PC-3 (cell line): ENCODE measurements at regions not wholly inside any gene's neighbourhood (a gene's known extent, or its start where the extent isn't known, plus 50 kb on each side); places are given as distances from the start of the nearest gene placed in this dataset.

ENCODE experiments used
- EZH2 ChIP-seq: fragments of 300-600 bp; sonication (generic); IDR thresholded peaks from one replicate; pipeline ENCODE4 v1.6.1; 2017; ENCODE audit warnings: antibody characterized with exemption, mild to moderate bottlenecking, low read length; ENCODE audit not compliant: unreplicated experiment
- EZH2phosphoT487 ChIP-seq: fragments of 300-600 bp; sonication (generic); IDR thresholded peaks from 2 replicates; pipeline ENCODE4 v1.6.1; 2018; ENCODE audit warnings: mild to moderate bottlenecking, antibody characterized with exemption, low read length, borderline replicate concordance
- TF ChIP-seq, protein P1 (sequence below): fragments of 300-600 bp; sonication (generic); conservative IDR thresholded peaks from 2 replicates; pipeline ENCODE4 v1.5.1; 2017; ENCODE audit warnings: antibody characterized with exemption, low read depth, mild to moderate bottlenecking, low read length

DNA sequence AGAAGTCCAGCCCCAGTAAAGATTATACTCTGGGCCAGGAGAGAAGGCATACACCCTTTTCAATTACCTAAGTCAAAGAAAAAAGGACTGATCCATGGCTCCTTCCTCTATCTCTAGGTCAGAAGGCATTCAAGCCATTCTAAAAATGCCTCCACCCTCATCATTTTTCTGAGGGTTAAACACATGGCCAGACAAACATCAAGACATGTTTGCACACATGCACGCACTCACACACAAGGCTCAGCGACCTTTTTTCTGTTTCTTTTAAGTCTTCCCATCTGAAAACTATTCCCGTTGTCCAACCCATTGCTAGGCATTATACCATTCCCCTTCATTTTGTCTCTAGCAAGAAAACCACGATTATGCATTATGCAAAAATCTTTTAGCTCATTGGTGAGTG is 126.6 kb downstream of the EN1 start:
- TF ChIP-seq, protein P1, sequence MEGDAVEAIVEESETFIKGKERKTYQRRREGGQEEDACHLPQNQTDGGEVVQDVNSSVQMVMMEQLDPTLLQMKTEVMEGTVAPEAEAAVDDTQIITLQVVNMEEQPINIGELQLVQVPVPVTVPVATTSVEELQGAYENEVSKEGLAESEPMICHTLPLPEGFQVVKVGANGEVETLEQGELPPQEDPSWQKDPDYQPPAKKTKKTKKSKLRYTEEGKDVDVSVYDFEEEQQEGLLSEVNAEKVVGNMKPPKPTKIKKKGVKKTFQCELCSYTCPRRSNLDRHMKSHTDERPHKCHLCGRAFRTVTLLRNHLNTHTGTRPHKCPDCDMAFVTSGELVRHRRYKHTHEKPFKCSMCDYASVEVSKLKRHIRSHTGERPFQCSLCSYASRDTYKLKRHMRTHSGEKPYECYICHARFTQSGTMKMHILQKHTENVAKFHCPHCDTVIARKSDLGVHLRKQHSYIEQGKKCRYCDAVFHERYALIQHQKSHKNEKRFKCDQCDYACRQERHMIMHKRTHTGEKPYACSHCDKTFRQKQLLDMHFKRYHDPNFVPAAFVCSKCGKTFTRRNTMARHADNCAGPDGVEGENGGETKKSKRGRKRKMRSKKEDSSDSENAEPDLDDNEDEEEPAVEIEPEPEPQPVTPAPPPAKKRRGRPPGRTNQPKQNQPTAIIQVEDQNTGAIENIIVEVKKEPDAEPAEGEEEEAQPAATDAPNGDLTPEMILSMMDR = no peak
- TF ChIP-seq EZH2 = no peak
- no peak for TF ChIP-seq EZH2phosphoT487
